GM18502 (cell line): ENCODE measurements at regions not wholly inside any gene's neighbourhood (a gene's known extent, or its start where the extent isn't known, plus 50 kb on each side); places are given as distances from the start of the nearest gene placed in this dataset.
A peak's percentile ranks its signal among the peaks of the same experiment; 100 is the strongest.
"Not testable (repeated sequence)": the region's sequence is repeated elsewhere in the genome, so short reads cannot be mapped to it uniquely, and the experiment has no call there.

Source experiments
- ATAC-seq: cut with Tn5 transposase; IDR thresholded peaks from one replicate; pipeline ENCODE4 v1.9.1; 2021; ENCODE audit warnings: mild to moderate bottlenecking; ENCODE audit not compliant: unreplicated experiment, poor library complexity

DNA sequence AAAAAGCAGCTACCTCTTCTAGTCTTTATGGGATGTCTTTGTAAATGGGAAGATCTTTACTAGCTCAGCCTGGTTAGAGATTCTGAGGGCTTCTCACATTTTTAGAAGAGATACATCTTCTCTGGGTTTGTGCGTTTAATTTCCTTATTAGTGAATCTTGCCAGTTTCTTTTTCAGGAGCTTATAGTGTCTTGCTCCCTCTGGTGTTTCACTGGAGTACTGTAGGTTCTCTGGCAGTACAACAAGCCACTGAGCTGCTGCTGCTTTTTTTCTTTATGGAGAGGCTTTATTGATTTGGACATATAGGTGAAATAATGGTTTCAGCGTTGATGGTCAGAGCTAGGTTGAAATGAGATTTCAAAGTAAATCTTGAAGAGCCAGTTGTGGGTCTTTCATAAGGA is 82.9 kb downstream of the LAS1L start:
- ATAC-seq: peak; percentile 87

DNA sequence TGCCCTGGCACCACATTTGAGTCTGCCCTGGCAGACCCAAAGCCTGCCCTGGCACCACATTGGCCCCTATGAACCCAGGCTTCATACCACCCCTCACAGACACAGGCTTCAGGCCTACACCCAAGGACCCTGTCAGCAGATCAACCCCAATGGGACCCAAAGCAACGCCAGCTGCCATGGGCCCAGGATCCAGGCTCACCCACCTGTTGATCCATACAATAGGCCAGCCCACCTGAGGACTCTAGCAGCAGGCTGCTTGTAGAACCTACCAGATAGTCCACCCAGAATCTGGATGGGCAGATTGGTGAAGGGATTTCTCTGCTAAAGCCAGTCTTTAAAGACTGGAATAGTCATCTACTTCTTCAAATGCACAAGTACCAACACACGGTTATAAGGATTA is 114.4 kb downstream of the LAS1L start:
- ATAC-seq: no peak

GRCh38 chrX:65407662-65408061 is 126.9 kb downstream of the LAS1L start:
- ATAC-seq: not testable (repeated sequence)

- ATAC-seq: no peak
Observed at GRCh38 chrX:65407157-65407626, 127.4 kb downstream of the LAS1L start.

- peak; percentile 65 for ATAC-seq
Observed at GRCh38 chrX:65406532-65406931, 128.1 kb downstream of the LAS1L start.

DNA sequence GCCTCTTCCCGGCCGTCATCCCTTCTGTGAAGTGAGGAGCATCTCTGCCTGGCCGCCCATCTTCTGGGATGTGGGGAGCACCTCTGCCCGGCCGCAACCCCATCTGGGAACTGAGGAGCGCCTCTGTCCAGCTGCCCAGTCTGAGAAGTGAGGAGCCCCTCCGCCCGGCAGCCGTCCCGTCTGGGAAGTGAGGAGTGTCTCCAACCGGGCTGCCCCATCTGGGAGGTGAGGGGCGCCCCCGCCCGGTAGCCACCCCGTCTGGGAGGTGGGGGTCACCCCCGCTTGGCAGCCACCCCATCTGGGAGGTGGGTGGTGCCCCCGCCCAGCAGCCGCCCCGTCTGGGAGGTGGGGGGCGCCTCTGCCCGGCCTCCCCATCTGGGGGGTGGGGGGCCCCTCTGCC is 142.3 kb downstream of the LAS1L start:
- no peak for ATAC-seq

DNA sequence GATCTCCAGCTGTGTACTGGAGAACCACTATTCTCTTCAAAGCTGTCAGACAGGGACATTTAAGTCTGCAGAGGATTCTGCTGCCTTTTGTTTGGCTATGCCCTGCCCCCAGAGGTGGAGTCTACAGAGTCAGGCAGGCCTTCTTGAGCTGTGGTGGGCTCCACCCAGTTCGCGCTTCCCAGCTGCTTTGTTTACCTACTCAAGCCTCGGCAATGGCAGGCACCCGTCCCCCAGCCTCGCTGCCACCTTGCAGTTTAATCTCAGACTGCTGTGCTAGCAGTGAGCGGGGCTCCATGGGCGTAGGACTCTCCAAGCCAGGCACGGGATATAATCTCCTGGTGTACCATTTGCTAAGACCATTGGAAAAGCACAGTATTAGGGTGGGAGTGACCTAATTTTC is 145.5 kb downstream of the LAS1L start:
- not testable (repeated sequence) for ATAC-seq
